HepG2 (cell line): ENCODE measurements at regions not wholly inside any gene's neighbourhood (a gene's known extent, or its start where the extent isn't known, plus 50 kb on each side); places are given as distances from the start of the nearest gene placed in this dataset.
A peak's percentile ranks its signal among the peaks of the same experiment; 100 is the strongest.

Source experiments
- ATAC-seq: fragments of 200-7000 bp; cut with Tn5 transposase; 3 replicates; pipeline ENCODE4 v1.9.1; 2020; ENCODE audit warnings: mild to moderate bottlenecking, moderate library complexity
- BruUV-seq: library from RNA; stranded (reverse); fragments of 400-500 nt; replicated peaks from 2 replicates; lab custom pipeline; 2021; lab: Mats Ljungman, UMichigan
- CTCF ChIA-PET: fragments of 300-600 bp; formaldehyde crosslinking; extraction: SDS; loops from one replicate; lab custom pipeline; 2021; ENCODE audit warnings: low total read pairs, inconsistent platforms, low intra/inter-chr PET ratio; lab: Yijun Ruan, JAX
- POLR2A ChIA-PET: fragments of 350-600 bp; sonication (Branson Sonifier 250); formaldehyde crosslinking; loops from one replicate; lab custom pipeline; 2020; ENCODE audit warnings: antibody characterized with exemption, inconsistent platforms; lab: Yijun Ruan, JAX
- DNase-seq: peaks from one replicate; pipeline ENCODE4 v3.0.0-alpha.2; 2015; ENCODE audit warnings: low spot score
- FAIRE-seq: peaks from 3 replicates; lab custom pipeline; 2011; peaks lifted over from hg19 to GRCh38; lab: Jason Lieb, UNC
- H2AFZ ChIP-seq: one replicate; pipeline ENCODE4 v1.6.1; 2011; ENCODE audit warnings: low read length, inconsistent platforms
- H3K27ac ChIP-seq: fragments of 300-600 bp; 3 replicates; pipeline ENCODE4 v1.8.0; 2011; ENCODE audit warnings: mixed run types, mild to moderate bottlenecking, mixed read lengths, low read length, inconsistent platforms; ENCODE audit not compliant: insufficient read depth; ENCODE audit errors: extremely low read length
- H3K27me3 ChIP-seq, 2 experiments: fragments of 200-600 bp in 1 of 2; 2 replicates in 1 of 2; 3 replicates in 1 of 2; pipeline versions ENCODE4 v1.6.0 to v1.8.0; 2011; ENCODE audit warnings: low read length in 2 of 2, mild to moderate bottlenecking in 2 of 2, moderate library complexity in 2 of 2, inconsistent platforms in 1 of 2; ENCODE audit not compliant: insufficient read depth in 2 of 2, control insufficient read depth in 1 of 2
- H3K36me3 ChIP-seq, 2 experiments: fragments of 200-600 bp in 1 of 2; replicated peaks in 1 of 2; 2 replicates in 1 of 2; 3 replicates in 1 of 2; pipeline versions ENCODE4 v1.5.1 to v1.8.0; 2011; ENCODE audit warnings: low read length in 2 of 2, inconsistent platforms in 1 of 2; ENCODE audit not compliant: insufficient read depth in 2 of 2, control insufficient read depth in 1 of 2
- H3K4me1 ChIP-seq: 2 replicates; pipeline ENCODE4 v1.5.1; 2012; ENCODE audit warnings: low read length, inconsistent platforms; ENCODE audit not compliant: insufficient read depth
- H3K4me2 ChIP-seq: 2 replicates; pipeline ENCODE4 v1.6.0; 2011; ENCODE audit warnings: low read depth, low read length, inconsistent platforms
- H3K4me3 ChIP-seq, 3 experiments: fragments of 200-600 bp in 1 of 3; sonication (generic), shearing (Covaris generic) in 1 of 3; replicated peaks in 1 of 3; 2 replicates each; pipeline ENCODE4 v1.5.1; 2011 to 2016; ENCODE audit warnings: low read length in 3 of 3, inconsistent platforms in 2 of 3, low read depth in 2 of 3, mild to moderate bottlenecking in 2 of 3, control low read depth in 1 of 3, mixed read lengths in 1 of 3; ENCODE audit not compliant: insufficient read depth in 1 of 3
- H3K79me2 ChIP-seq: one replicate; pipeline ENCODE4 v1.6.1; 2011; ENCODE audit warnings: low read length, inconsistent platforms; ENCODE audit not compliant: insufficient read depth
- H3K9ac ChIP-seq: 2 replicates; pipeline ENCODE4 v1.6.0; 2011; ENCODE audit warnings: mild to moderate bottlenecking, low read depth, low read length, inconsistent platforms; ENCODE audit not compliant: insufficient read depth
- H3K9me3 ChIP-seq: 2 replicates; pipeline ENCODE4 v1.5.1; 2012; ENCODE audit warnings: mild to moderate bottlenecking, low read length
- H4K20me1 ChIP-seq: 2 replicates; pipeline ENCODE4 v1.6.0; 2011; ENCODE audit warnings: inconsistent platforms, mild to moderate bottlenecking, low read length, moderate library complexity; ENCODE audit not compliant: insufficient read depth
- BRD4 ChIP-seq: sonication (generic); formaldehyde crosslinking; IDR thresholded peaks from 2 replicates; pipeline ENCODE4 v1.4.0; 2020; ENCODE audit warnings: missing genetic modification reagents
- CREB1 ChIP-seq, 2 experiments: fragments of 450-650 bp in 1 of 2; IDR thresholded peaks; 2 replicates each; pipeline ENCODE4 v1.6.1; 2016 to 2017; ENCODE audit warnings: control low read depth in 1 of 2, mild to moderate bottlenecking in 1 of 2, missing compliant biosample characterization in 1 of 2, missing genetic modification characterization in 1 of 2
- DDIT3 ChIP-seq: sonication (generic); formaldehyde crosslinking; IDR thresholded peaks from 2 replicates; pipeline ENCODE4 v1.4.0; 2020; ENCODE audit warnings: mild to moderate bottlenecking, missing genetic modification reagents
- PPARG ChIP-seq: conservative IDR thresholded peaks from 2 replicates; pipeline ENCODE4 v1.6.1; 2016; ENCODE audit warnings: missing biosample characterization, missing genetic modification reagents
- TBX3 ChIP-seq: fragments of 450-650 bp; IDR thresholded peaks from 2 replicates; pipeline ENCODE4 v1.6.1; 2017; ENCODE audit warnings: antibody characterized with exemption, mild to moderate bottlenecking, inconsistent platforms, borderline replicate concordance
- ZBTB1 ChIP-seq: sonication (generic); formaldehyde crosslinking; IDR thresholded peaks from 2 replicates; pipeline ENCODE4 v1.4.0; 2020; ENCODE audit warnings: missing genetic modification reagents, borderline replicate concordance
- ZGPAT ChIP-seq: IDR thresholded peaks from 2 replicates; pipeline ENCODE4 v1.6.1; 2016; ENCODE audit warnings: mild to moderate bottlenecking
- WGBS: methylation state at CpG from one replicate; pipeline ENCODE4 v1.1.6; 2017; ENCODE audit warnings: low lambda C conversion rate; 5-methylcytosine and 5-hydroxymethylcytosine counted together
- in situ Hi-C: cut with HindIII; loops from 2 replicates; pipeline ENCODE4 v1.10.0; 2017; ENCODE audit warnings: low pct_unique_long_range_greater_than_20kb; ENCODE audit not compliant: extremely low pct_ligation_motif_present
- intact Hi-C: fragments of 100-400 bp; cut with micrococcal nuclease; formaldehyde crosslinking; loops from one replicate; pipeline ENCODE4 v1.10.0; 2022; ENCODE audit not compliant: unreplicated experiment

DNA sequence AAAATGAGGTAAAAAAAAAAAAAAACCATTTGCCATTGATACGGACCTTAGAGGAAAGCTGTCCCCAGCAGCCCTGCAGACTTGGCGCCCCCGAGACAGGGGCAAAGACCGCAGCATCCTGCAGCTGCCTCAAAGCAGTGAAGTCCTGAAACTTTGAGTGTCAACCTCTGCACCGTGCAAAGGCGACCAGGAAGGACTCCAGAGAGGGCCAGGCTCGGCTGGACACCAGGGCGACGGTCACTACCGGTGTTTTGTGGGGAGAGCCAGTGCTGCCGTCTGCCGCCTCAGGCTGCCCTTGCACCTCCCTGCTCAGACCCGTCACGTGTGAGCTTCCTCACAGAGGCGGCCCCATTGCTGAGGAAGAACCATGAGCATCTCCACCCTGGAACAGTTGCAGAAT lies 146.7 kb upstream of the SPACA7 start (continued):
- no peak for TF ChIP-seq ZGPAT
- TF ChIP-seq DDIT3 (CRISPR knock-in tag), result no peak
- TF ChIP-seq ZBTB1 (CRISPR knock-in tag), result no peak
- TF ChIP-seq TBX3, result no peak

DNA sequence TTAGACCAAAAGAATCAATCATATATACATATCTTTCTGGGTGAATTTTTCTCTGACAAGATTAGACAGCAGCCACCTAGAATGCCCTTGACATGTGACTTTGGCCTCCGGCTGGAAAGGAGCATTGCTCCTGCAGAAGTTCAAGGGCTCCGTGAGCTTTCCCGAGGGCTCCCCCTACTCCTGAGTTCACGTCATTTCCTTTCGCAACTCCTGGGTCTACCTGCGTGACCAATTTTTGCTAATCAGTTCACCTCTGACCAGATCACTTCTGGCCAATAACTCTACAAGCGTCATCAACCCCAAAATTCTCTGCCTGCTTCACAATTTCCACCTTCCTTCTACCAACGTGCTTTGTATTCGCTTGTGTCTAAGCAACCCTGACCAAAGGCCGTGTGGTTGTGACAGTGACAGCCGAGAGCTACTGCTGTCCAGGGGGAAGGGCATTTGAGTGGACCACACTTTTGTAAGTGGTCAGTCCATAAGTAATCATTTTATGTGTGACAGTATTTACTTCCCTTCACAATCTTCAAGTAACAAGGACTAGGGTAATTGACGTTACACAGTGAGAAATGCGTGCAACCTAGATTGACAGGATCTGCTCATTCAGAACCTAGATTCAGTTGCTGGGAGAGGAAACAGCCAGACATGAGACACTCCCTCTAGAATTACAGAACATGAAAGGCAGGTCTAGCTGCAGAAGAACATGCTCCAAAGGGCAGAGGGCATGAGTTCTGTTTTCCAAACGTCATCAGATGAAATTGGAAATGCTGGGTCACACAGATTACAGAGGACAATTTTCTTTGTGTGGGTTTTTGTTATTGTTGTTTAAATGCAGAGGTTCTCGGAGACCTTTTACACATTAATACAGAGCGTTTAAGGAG lies 145.9 kb upstream of the SPACA7 start:
- no peak for TF ChIP-seq BRD4 (CRISPR knock-in tag)
- TF ChIP-seq PPARG (CRISPR knock-in tag), result no peak
- peak; percentile 51; the same call in 1 of the 2 replicates for TF ChIP-seq CREB1 (IDR thresholded peaks at IDR 0.05)
- no peak for TF ChIP-seq CREB1 (CRISPR knock-in tag; IDR thresholded peaks at IDR 0.05)
- intact Hi-C loops, result no loop called here
- ATAC-seq, result no peak

More for the DNA sequence above, 145.9 kb upstream of the SPACA7 start:
- ChIA-PET POLR2A (no interaction called here), CTCF (no interaction called here)
- Histone ChIP-seq H3K9ac (no peak overlapping the region), H3K4me2 (no peak overlapping the region), H3K4me1 (no peaks in the 10 kb centered on the region), H3K4me3 (no peak overlapping the region), H2AFZ (no peak overlapping the region), H3K79me2 (no peaks in the 10 kb centered on the region), H3K27me3 (peaks cover 5 to 71% of the 10 kb centered on the region in 2 experiments; a peak in 4 of 5 replicates), H4K20me1 (no peaks in the 10 kb centered on the region; the same call in 1 of the 2 replicates), H3K27ac (no peak overlapping the region), H3K9me3 (no peaks in the 10 kb centered on the region), H3K36me3 (no peaks in the 10 kb centered on the region; a peak in 1 of 5 replicates)
- no TSS peak for BruUV-seq
- FAIRE-seq (no peak), DNase-seq (no peak)
- WGBS, result 18% methylated on average over 16 of the region's 16 CpGs
- in situ Hi-C loops, result no loop called here
